OCI-LY1 (cell line): ENCODE measurements at regions not wholly inside any gene's neighbourhood (a gene's known extent, or its start where the extent isn't known, plus 50 kb on each side); places are given as distances from the start of the nearest gene placed in this dataset.
"Not testable (repeated sequence)": the region's sequence is repeated elsewhere in the genome, so short reads cannot be mapped to it uniquely, and the experiment has no call there.

ENCODE experiments used
- H2AFZ ChIP-seq: fragments of 200-600 bp; sonication (generic), shearing (Covaris generic); 2 replicates; pipeline ENCODE4 v1.6.0; 2014; ENCODE audit warnings: antibody characterized with exemption, mild to moderate bottlenecking, low read length
- H3F3A ChIP-seq: fragments of 200-600 bp; sonication (generic), shearing (Covaris generic); 2 replicates; pipeline ENCODE4 v1.6.0; 2014; ENCODE audit warnings: mild to moderate bottlenecking, antibody characterized with exemption, low read length, moderate library complexity; ENCODE audit not compliant: insufficient read depth
- H3K27ac ChIP-seq: fragments of 200-600 bp; sonication (generic); 2 replicates; pipeline ENCODE4 v1.5.1; 2014; ENCODE audit warnings: low read length, mixed run types, mild to moderate bottlenecking, low read depth; ENCODE audit not compliant: poor library complexity, severe bottlenecking
- H3K27me3 ChIP-seq: fragments of 200-600 bp; sonication (generic); 2 replicates; pipeline ENCODE4 v1.6.0; 2014; ENCODE audit warnings: antibody characterized with exemption, mild to moderate bottlenecking, low read length, moderate library complexity; ENCODE audit not compliant: insufficient read depth
- H3K36me3 ChIP-seq: fragments of 200-600 bp; sonication (generic); 2 replicates; pipeline ENCODE4 v1.6.1; 2014; ENCODE audit warnings: mild to moderate bottlenecking, antibody characterized with exemption, low read length, moderate library complexity, mixed read lengths; ENCODE audit not compliant: insufficient read depth
- H3K4me1 ChIP-seq: fragments of 200-600 bp; sonication (generic); 2 replicates; pipeline ENCODE4 v1.5.1; 2014; ENCODE audit warnings: mild to moderate bottlenecking, low read length, moderate library complexity; ENCODE audit not compliant: insufficient read depth, severe bottlenecking
- H3K4me2 ChIP-seq: fragments of 200-600 bp; sonication (generic), shearing (Covaris generic); 2 replicates; pipeline ENCODE4 v1.6.1; 2014; ENCODE audit warnings: low read length
- H3K4me3 ChIP-seq: fragments of 200-600 bp; sonication (generic); 2 replicates; pipeline ENCODE4 v1.5.1; 2014; ENCODE audit warnings: low read length, low read depth, mild to moderate bottlenecking, mixed read lengths; ENCODE audit not compliant: poor library complexity, severe bottlenecking
- H3K79me2 ChIP-seq: fragments of 200-600 bp; shearing (Covaris generic); 2 replicates; pipeline ENCODE4 v1.6.1; 2016; ENCODE audit warnings: mixed run types, low read length, mixed read lengths; ENCODE audit not compliant: insufficient read depth
- H3K9ac ChIP-seq: fragments of 200-600 bp; sonication (generic), shearing (Covaris generic); 2 replicates; pipeline ENCODE4 v1.6.1; 2014; ENCODE audit warnings: mild to moderate bottlenecking, low read length, mixed read lengths
- H3K9me2 ChIP-seq: fragments of 200-600 bp; sonication (generic), shearing (Covaris generic); 2 replicates; pipeline ENCODE4 v1.6.1; 2014; ENCODE audit warnings: low read depth, mild to moderate bottlenecking, low read length, mixed read lengths
- H3K9me3 ChIP-seq: fragments of 200-600 bp; shearing (Covaris generic); 2 replicates; pipeline ENCODE4 v1.6.1; 2014; ENCODE audit warnings: low read length, mixed read lengths
- H4K20me1 ChIP-seq: fragments of 200-600 bp; sonication (generic), shearing (Covaris generic); 2 replicates; pipeline ENCODE4 v1.6.0; 2016; ENCODE audit warnings: mild to moderate bottlenecking, low read length; ENCODE audit not compliant: insufficient read depth
- EZH2 ChIP-seq: fragments of 200-600 bp; sonication (generic), shearing (Covaris generic); IDR thresholded peaks from 2 replicates; pipeline ENCODE4 v1.8.0; 2017; ENCODE audit warnings: borderline replicate concordance, mixed run types, mild to moderate bottlenecking, antibody characterized with exemption, low read length, moderate library complexity, mixed read lengths
- TF ChIP-seq, protein P1 (sequence below): fragments of 200-600 bp; sonication (generic), shearing (Covaris generic); IDR thresholded peaks from 2 replicates; pipeline ENCODE4 v1.5.1; 2017; ENCODE audit warnings: mild to moderate bottlenecking, antibody characterized with exemption, low read length, moderate library complexity, mixed read lengths

DNA sequence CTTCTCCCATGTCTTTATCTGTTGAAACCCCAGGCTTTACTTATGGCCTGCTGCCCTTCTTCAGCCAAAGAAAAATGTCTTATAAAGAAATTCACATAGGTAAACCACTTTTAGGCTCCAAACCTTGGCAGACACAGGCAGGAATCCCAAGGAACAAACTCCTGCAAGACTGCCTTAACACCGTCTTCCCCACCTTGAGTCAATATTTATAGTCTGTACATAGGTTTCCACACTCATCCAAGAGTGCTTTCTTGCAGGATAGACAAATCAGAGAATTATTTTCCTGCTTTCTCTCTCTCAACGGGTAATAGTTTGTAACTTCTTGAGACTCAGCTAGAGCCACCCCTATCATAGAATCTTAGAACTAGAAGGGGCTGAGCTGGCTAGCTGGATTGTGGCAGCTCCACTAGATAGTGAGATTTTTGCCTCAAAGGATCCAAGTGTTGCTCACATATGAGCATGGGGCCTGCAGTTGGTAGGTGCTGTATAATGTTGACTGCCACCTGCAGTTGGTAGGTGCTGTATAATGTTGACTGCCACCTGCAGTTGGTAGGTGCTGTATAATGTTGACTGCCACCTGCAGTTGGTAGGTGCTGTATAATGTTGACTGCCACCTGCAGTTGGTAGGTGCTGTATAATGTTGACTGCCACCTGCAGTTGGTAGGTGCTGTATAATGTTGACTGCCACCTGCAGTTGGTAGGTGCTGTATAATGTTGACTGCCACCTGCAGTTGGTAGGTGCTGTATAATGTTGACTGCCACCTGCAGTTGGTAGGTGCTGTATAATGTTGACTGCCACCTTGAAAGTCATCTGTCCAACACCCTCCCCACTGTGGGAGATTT lies 142.5 kb downstream of the MINAR1 start:
- H3K4me3 ChIP-seq, H3K27me3 ChIP-seq, H3K9me2 ChIP-seq, H3K79me2 ChIP-seq, H3F3A ChIP-seq, H3K4me2 ChIP-seq, H3K36me3 ChIP-seq, H3K9ac ChIP-seq, H4K20me1 ChIP-seq, H2AFZ ChIP-seq, H3K4me1 ChIP-seq, H3K27ac ChIP-seq, H3K9me3 ChIP-seq: not testable (repeated sequence)
- TF ChIP-seq, protein P1, sequence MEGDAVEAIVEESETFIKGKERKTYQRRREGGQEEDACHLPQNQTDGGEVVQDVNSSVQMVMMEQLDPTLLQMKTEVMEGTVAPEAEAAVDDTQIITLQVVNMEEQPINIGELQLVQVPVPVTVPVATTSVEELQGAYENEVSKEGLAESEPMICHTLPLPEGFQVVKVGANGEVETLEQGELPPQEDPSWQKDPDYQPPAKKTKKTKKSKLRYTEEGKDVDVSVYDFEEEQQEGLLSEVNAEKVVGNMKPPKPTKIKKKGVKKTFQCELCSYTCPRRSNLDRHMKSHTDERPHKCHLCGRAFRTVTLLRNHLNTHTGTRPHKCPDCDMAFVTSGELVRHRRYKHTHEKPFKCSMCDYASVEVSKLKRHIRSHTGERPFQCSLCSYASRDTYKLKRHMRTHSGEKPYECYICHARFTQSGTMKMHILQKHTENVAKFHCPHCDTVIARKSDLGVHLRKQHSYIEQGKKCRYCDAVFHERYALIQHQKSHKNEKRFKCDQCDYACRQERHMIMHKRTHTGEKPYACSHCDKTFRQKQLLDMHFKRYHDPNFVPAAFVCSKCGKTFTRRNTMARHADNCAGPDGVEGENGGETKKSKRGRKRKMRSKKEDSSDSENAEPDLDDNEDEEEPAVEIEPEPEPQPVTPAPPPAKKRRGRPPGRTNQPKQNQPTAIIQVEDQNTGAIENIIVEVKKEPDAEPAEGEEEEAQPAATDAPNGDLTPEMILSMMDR, result peak; percentile 28; the same call in 1 of the 2 replicates

DNA sequence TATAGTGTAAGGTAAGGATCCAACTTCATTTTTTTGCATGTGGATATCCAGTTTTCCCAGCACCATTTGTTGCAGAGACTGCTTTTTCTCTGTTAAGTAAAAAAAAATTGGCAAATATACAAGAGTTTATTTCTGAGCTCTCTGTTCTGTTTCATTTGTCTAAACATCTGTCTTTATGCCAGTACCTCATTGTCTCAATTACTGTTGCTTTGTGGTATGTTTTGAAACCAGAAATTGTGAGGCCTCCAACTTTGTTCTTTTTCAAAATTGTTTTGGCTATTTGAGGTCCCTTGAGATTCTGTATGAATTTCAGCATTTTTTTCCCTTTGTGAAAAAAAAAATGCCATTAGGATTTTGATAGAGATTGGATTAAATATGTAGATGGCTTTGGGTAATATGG lies 150.5 kb downstream of the MINAR1 start:
- H3K4me3 ChIP-seq, result no peak overlapping the region
- no peak overlapping the region for H3K4me2 ChIP-seq

DNA sequence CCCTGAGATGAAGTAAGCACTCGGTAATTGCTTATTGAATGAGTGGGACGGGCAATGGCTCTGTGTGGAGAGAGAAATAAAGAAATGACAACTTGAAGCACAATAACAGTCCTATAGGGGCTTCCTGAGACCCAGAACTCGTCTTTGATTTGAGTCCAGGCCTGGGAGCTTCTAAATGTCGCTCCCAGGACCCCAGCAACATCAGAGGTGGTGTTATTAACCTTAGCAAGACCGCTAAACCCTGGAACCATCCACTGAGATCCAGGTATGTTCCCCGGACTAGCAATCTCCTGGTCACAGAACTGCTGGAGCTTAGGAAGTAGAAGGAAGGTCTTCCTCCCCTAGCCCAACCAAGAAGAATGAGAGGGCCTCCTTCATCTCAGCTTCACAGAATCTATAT lies 160.0 kb downstream of the MINAR1 start:
- TF ChIP-seq, protein P1, result no peak
- no peak for TF ChIP-seq EZH2
- Histone ChIP-seq H3K79me2 (no peaks in the 10 kb centered on the region), H3K9ac (no peak overlapping the region), H2AFZ (no peak overlapping the region), H3K36me3 (no peaks in the 10 kb centered on the region), H3K27me3 (peaks cover 4% of the 10 kb centered on the region; the same call in 1 of the 2 replicates), H3K9me3 (no peaks in the 10 kb centered on the region), H3K4me1 (no peaks in the 10 kb centered on the region), H3K4me2 (no peak overlapping the region), H3K4me3 (no peak overlapping the region), H3F3A (no peaks in the 10 kb centered on the region), H3K27ac (no peak overlapping the region), H3K9me2 (no peaks in the 10 kb centered on the region), H4K20me1 (no peaks in the 10 kb centered on the region)

More for the DNA sequence above, 150.5 kb downstream of the MINAR1 start:
- Histone ChIP-seq H4K20me1 (no peaks in the 10 kb centered on the region), H3K27ac (no peak overlapping the region), H3F3A (no peaks in the 10 kb centered on the region), H3K27me3 (no peaks in the 10 kb centered on the region), H3K4me1 (no peaks in the 10 kb centered on the region), H3K9me2 (no peaks in the 10 kb centered on the region), H3K79me2 (no peaks in the 10 kb centered on the region), H3K9me3 (no peaks in the 10 kb centered on the region), H3K9ac (no peak overlapping the region), H2AFZ (no peak overlapping the region), H3K36me3 (no peaks in the 10 kb centered on the region)
- TF ChIP-seq, protein P1, result no peak
- no peak for TF ChIP-seq EZH2
